Ovary (tissue), 7 donors: ENCODE measurements at regions not wholly inside any gene's neighbourhood (a gene's known extent, or its start where the extent isn't known, plus 50 kb on each side); places are given as distances from the start of the nearest gene placed in this dataset.

Source experiments
- DNase-seq, 5 donors: peaks; one replicate each; pipeline ENCODE4 v3.0.0-alpha.2; 2019 to 2020
- H3K27ac ChIP-seq, 2 donors: fragments of 200-600 bp; one replicate each; pipeline versions ENCODE4 v1.5.1 to v1.8.0; 2019 to 2022
- H3K27me3 ChIP-seq: fragments of 200-600 bp; one replicate; pipeline ENCODE4 v1.8.0; 2022
- H3K36me3 ChIP-seq: fragments of 200-600 bp; sonication (generic); one replicate; pipeline ENCODE4 v1.5.1; 2019
- H3K4me1 ChIP-seq: one replicate; pipeline ENCODE4 v1.8.1; 2013; ENCODE audit warnings: mild to moderate bottlenecking, moderate library complexity; ENCODE audit not compliant: insufficient read depth
- H3K4me3 ChIP-seq: fragments of 200-600 bp; sonication (generic); one replicate; pipeline ENCODE4 v1.5.1; 2017
- H3K9me3 ChIP-seq, 2 donors: fragments of 200-600 bp in 1 of 2; sonication (generic) in 1 of 2; one replicate each; pipeline versions ENCODE4 v1.5.1 to v1.8.1; 2013 to 2019; ENCODE audit warnings: mild to moderate bottlenecking in 1 of 2, moderate library complexity in 1 of 2
- CTCF ChIP-seq, 3 donors: fragments of 450-650 bp in 2 of 3; fragments of 200-600 bp in 1 of 3; IDR thresholded peaks; one replicate each; pipeline versions ENCODE4 v1.5.1 to v1.8.0; 2016 to 2022; ENCODE audit warnings: antibody characterized with exemption in 3 of 3, mild to moderate bottlenecking in 1 of 3
- EP300 ChIP-seq: sonication (generic); formaldehyde crosslinking; IDR thresholded peaks from one replicate; pipeline ENCODE4 v1.6.1; 2017; ENCODE audit warnings: antibody characterized with exemption
- POLR2A ChIP-seq: fragments of 450-650 bp; IDR thresholded peaks from one replicate; pipeline ENCODE4 v1.6.1; 2017; ENCODE audit warnings: antibody characterized with exemption, mild to moderate bottlenecking, moderate library complexity
- WGBS, 3 donors: extraction: QIAGEN DNeasy Blood & Tissue Kit in 1 of 3; methylation state at CpG; one replicate each; pipeline versions ENCODE4 v1.1.5 to v1.1.7; 2013 to 2017; 5-methylcytosine and 5-hydroxymethylcytosine counted together
- intact Hi-C, 4 donors: fragments of 100-400 bp; cut with DNase I; formaldehyde crosslinking; loops; one replicate each; pipeline versions ENCODE4 v1.11.0 to v1.15.1; 2022 to 2023
- donor health status: DM: no; HTN: no; CAD: no; lungs with moderate emphysema.
- donor health status: DM: no; HTN: no; CAD: no.
- donor health status: Bipolar disorder and iron deficiency.
- donor health status: DM: no; HTN: no; CAD: no.
- donor health status: DM: yes; HTN: yes; CAD: no.

GRCh38 chr6:142597836-142598235, 296.0 kb downstream of the ADGRG6 start:
- Histone ChIP-seq H3K4me1 (no peaks in the 10 kb centered on the region), H3K27ac (no peak overlapping the region), H3K9me3 (no peaks in the 10 kb centered on the region), H3K36me3 (no peaks in the 10 kb centered on the region), H3K27me3 (no peaks in the 10 kb centered on the region), H3K4me3 (no peak overlapping the region)
- intact Hi-C loops, result no loop called here
- 45 to 56% (median 50%) methylated on average over 5 of the region's 5 CpGs for WGBS, 3 donors
- DNase-seq, result no peak
- TF ChIP-seq EP300 (no peak), CTCF (IDR thresholded peaks at IDR 0.05) (no peak), POLR2A (no peak)

GRCh38 chr6:142601427-142601826, 299.6 kb downstream of the ADGRG6 start:
- Histone ChIP-seq H3K27me3 (no peaks in the 10 kb centered on the region), H3K36me3 (no peaks in the 10 kb centered on the region), H3K4me1 (no peaks in the 10 kb centered on the region), H3K4me3 (no peak overlapping the region), H3K27ac (no peak overlapping the region), H3K9me3 (no peaks in the 10 kb centered on the region)
- 95 to 100% (median 98%) methylated on average over 1 of the region's 1 CpG for WGBS, 3 donors
- no peak for TF ChIP-seq CTCF (IDR thresholded peaks at IDR 0.05)
- no peak for TF ChIP-seq EP300
- no peak for TF ChIP-seq POLR2A
- intact Hi-C loops, result no loop called here
- no peak for DNase-seq

- Histone ChIP-seq H3K9me3 (no peaks in the 10 kb centered on the region), H3K4me3 (no peak overlapping the region), H3K27me3 (no peaks in the 10 kb centered on the region), H3K27ac (no peak overlapping the region), H3K36me3 (no peaks in the 10 kb centered on the region), H3K4me1 (no peaks in the 10 kb centered on the region)
- intact Hi-C loops, result no loop called here
- no peak for DNase-seq
- TF ChIP-seq POLR2A (no peak), CTCF (IDR thresholded peaks at IDR 0.05) (no peak), EP300 (no peak)
- WGBS, 3 donors, result 66 to 92% (median 90%) methylated on average over 3 of the region's 3 CpGs
Measured at GRCh38 chr6:142602972-142603371, 301.2 kb downstream of the ADGRG6 start.

GRCh38 chr6:142605922-142606485, 304.2 kb downstream of the ADGRG6 start:
- TF ChIP-seq POLR2A (no peak), CTCF (IDR thresholded peaks at IDR 0.05) (no peak), EP300 (no peak)
- Histone ChIP-seq H3K4me3 (no peak overlapping the region), H3K27me3 (no peaks in the 10 kb centered on the region), H3K4me1 (no peaks in the 10 kb centered on the region), H3K9me3 (no peaks in the 10 kb centered on the region), H3K27ac (no peak overlapping the region), H3K36me3 (no peaks in the 10 kb centered on the region)
- intact Hi-C loops, result no loop called here
- DNase-seq, result no peak
- WGBS, 3 donors, result 32 to 59% (median 45%) methylated on average over 6 of the region's 6 CpGs
